H1 (cell line): ENCODE measurements at regions not wholly inside any gene's neighbourhood (a gene's known extent, or its start where the extent isn't known, plus 50 kb on each side); places are given as distances from the start of the nearest gene placed in this dataset.

Experiments used
- NANOG ChIP-seq: IDR thresholded peaks from 2 replicates; pipeline ENCODE4 v1.6.1; 2011; ENCODE audit warnings: low read length, low read depth, mild to moderate bottlenecking, inconsistent platforms; ENCODE audit not compliant: insufficient read depth, poor library complexity, severe bottlenecking
- POLR2A ChIP-seq, 2 experiments: IDR thresholded peaks; 1 replicate in 1 of 2; 2 replicates in 1 of 2; pipeline ENCODE4 v1.6.1; 2011; ENCODE audit warnings: low read depth in 2 of 2, low read length in 2 of 2, mild to moderate bottlenecking in 2 of 2; ENCODE audit errors: control extremely low read depth in 1 of 2
- RNF2 ChIP-seq: fragments of 200-900, 300-1000 bp; sonication (generic); IDR thresholded peaks from 2 replicates; pipeline ENCODE4 v1.7.1; 2016; ENCODE audit warnings: borderline replicate concordance, low read depth, mild to moderate bottlenecking, antibody characterized with exemption, low read length; ENCODE audit not compliant: poor library complexity, severe bottlenecking; ENCODE audit errors: missing control alignments
- SP2 ChIP-seq: IDR thresholded peaks from 2 replicates; pipeline ENCODE4 v1.6.1; 2012; ENCODE audit warnings: mild to moderate bottlenecking, low read length, inconsistent platforms
- TAF7 ChIP-seq: optimal IDR thresholded peaks from 2 replicates; pipeline ENCODE3; 2011; ENCODE audit warnings: low read depth, mild to moderate bottlenecking, inconsistent platforms, low read length, moderate library complexity, borderline replicate concordance

DNA sequence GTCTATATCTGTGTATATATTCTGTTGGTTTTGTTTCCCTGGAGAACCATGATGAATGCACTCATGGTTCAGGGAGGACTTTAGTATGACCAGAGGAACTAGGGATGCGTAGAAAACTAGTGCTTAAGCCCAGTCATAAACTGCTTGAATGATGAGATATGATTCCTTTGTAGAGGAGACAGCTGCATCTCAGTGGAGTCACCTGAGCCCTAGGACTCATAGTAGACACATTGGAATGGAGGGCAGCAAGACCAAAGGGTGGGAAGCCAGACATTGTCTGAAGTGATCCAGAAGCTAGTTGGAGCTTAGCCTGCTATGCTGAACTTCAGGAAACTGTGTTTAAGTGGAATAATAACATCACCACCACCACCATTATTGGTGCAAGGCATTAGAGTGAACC is 89.5 kb upstream of the SPATA13 start (continued):
- no peak for TF ChIP-seq TAF7
- no peak for TF ChIP-seq NANOG
- no peak for TF ChIP-seq SP2
- no peak for TF ChIP-seq RNF2
- TF ChIP-seq POLR2A (IDR thresholded peaks at IDR 0.05; ENCODE audit: control extremely low read depth in 1 of 2, low read depth in 2 of 2, low read length in 2 of 2) = no peak
- TF ChIP-seq, all 59 proteins: peak for 0
